Kidney (tissue), 13 donors: ENCODE measurements at regions not wholly inside any gene's neighbourhood (a gene's known extent, or its start where the extent isn't known, plus 50 kb on each side); places are given as distances from the start of the nearest gene placed in this dataset.

Experiments used
- DNase-seq, 5 donors: peaks; one replicate each; pipeline ENCODE4 v3.0.0-alpha.2; 2013 to 2020
- FAIRE-seq: peaks from 2 replicates; lab custom pipeline; 2012; peaks lifted over from hg19 to GRCh38; lab: Jason Lieb, UNC
- H3K27ac ChIP-seq, 2 donors: one replicate each; pipeline ENCODE4 v1.7.0; 2013; ENCODE audit warnings: low read depth in 2 of 2, low read length in 2 of 2, inconsistent platforms in 1 of 2
- H3K27me3 ChIP-seq: one replicate; pipeline ENCODE4 v1.7.1; 2013; ENCODE audit warnings: low read length, inconsistent platforms; ENCODE audit not compliant: control insufficient read depth, insufficient read depth
- H3K36me3 ChIP-seq, 3 donors: one replicate each; pipeline versions ENCODE4 v1.7.0 to v1.7.1; 2013; ENCODE audit warnings: low read length in 3 of 3, control low read depth in 1 of 3, inconsistent platforms in 1 of 3; ENCODE audit not compliant: insufficient read depth in 3 of 3, control insufficient read depth in 2 of 3
- H3K4me1 ChIP-seq, 3 donors: one replicate each; pipeline versions ENCODE4 v1.7.0 to v1.7.1; 2013; ENCODE audit warnings: low read length in 3 of 3, inconsistent platforms in 1 of 3, low read depth in 1 of 3; ENCODE audit not compliant: control insufficient read depth in 2 of 3, insufficient read depth in 2 of 3
- H3K4me3 ChIP-seq, 3 donors: one replicate each; pipeline versions ENCODE4 v1.7.0 to v1.8.1; 2013; ENCODE audit warnings: low read length in 3 of 3, control low read depth in 1 of 3, inconsistent platforms in 1 of 3
- H3K9ac ChIP-seq, 3 donors: one replicate each; pipeline versions ENCODE4 v1.7.0 to v1.7.1; 2013; ENCODE audit warnings: low read length in 3 of 3, control low read depth in 1 of 3, inconsistent platforms in 1 of 3
- H3K9me3 ChIP-seq, 3 donors: one replicate each; pipeline versions ENCODE4 v1.7.0 to v1.7.1; 2013; ENCODE audit warnings: low read length in 3 of 3, control low read depth in 1 of 3, inconsistent platforms in 1 of 3; ENCODE audit not compliant: control insufficient read depth in 2 of 3, insufficient read depth in 1 of 3
- CTCF ChIP-seq: IDR thresholded peaks from 3 replicates; pipeline ENCODE4 v1.5.1; 2012; ENCODE audit warnings: mild to moderate bottlenecking, moderate library complexity, borderline replicate concordance; ENCODE audit not compliant: insufficient read depth; ENCODE audit errors: extremely low read depth
- intact Hi-C: fragments of 100-400 bp; cut with DNase I; formaldehyde crosslinking; loops from one replicate; pipeline ENCODE4 v1.11.1; 2022
- donor health status: control.
- donor health status: control.
- donor health status: control.
- donor health status: control.
- donor health status: control.
- donor health status: DM: yes; HTN: yes; CAD: no.
- donor health status: Normal renal cell carcinoma (clear cell type).

GRCh38 chr4:3690551-3691152, 75.5 kb upstream of the ADRA2C start:
- H3K4me1 ChIP-seq, result no peaks in the 10 kb centered on the region
- FAIRE-seq, result no peak
- no peaks in the 10 kb centered on the region for H3K36me3 ChIP-seq
- H3K9ac ChIP-seq, result no peak overlapping the region
- peak in 2 of 5 donors; percentile 23 to 49 for DNase-seq
- H3K4me3 ChIP-seq, result no peak overlapping the region
- no peak for TF ChIP-seq CTCF
- intact Hi-C loops, result no loop called here
- H3K9me3 ChIP-seq, result no peaks in the 10 kb centered on the region
- H3K27me3 ChIP-seq, result no peaks in the 10 kb centered on the region
- no peak overlapping the region for H3K27ac ChIP-seq

- DNase-seq, result peak in 2 of 5 donors; percentile 31 to 63
- intact Hi-C loops, result no loop called here
- Histone ChIP-seq H3K27me3 (no peaks in the 10 kb centered on the region), H3K4me3 (no peak overlapping the region), H3K36me3 (no peaks in the 10 kb centered on the region), H3K27ac (no peak overlapping the region), H3K4me1 (no peaks in the 10 kb centered on the region), H3K9ac (no peak overlapping the region), H3K9me3 (no peaks in the 10 kb centered on the region)
- no peak for TF ChIP-seq CTCF
- no peak for FAIRE-seq
Measured at GRCh38 chr4:3689576-3690550, 76.3 kb upstream of the ADRA2C start.

- Histone ChIP-seq H3K27ac (no peak overlapping the region), H3K9me3 (no peaks in the 10 kb centered on the region), H3K27me3 (no peaks in the 10 kb centered on the region), H3K4me3 (no peak overlapping the region), H3K4me1 (no peaks in the 10 kb centered on the region), H3K36me3 (no peaks in the 10 kb centered on the region), H3K9ac (no peak overlapping the region)
- FAIRE-seq (no peak), DNase-seq (peak in 2 of 5 donors; percentile 34 to 53)
- intact Hi-C loops, result no loop called here
- no peak for TF ChIP-seq CTCF
Measured at GRCh38 chr4:3689006-3689405, 77.2 kb upstream of the ADRA2C start.
